K562 (cell line): ENCODE measurements at regions not wholly inside any gene's neighbourhood (a gene's known extent, or its start where the extent isn't known, plus 50 kb on each side); places are given as distances from the start of the nearest gene placed in this dataset.

Experiments used
- ATAC-seq: fragments of 200-7000 bp; cut with Tn5 transposase; 3 replicates; pipeline ENCODE4 v1.9.1; 2020; ENCODE audit warnings: moderate library complexity
- BruUV-seq: library from RNA; stranded (reverse); fragments of 400-500 nt; replicated peaks from 2 replicates; lab custom pipeline; 2021; lab: Mats Ljungman, UMichigan
- CTCF ChIA-PET: fragments of 300-600 bp; formaldehyde crosslinking; extraction: SDS; loops from one replicate; lab custom pipeline; 2021; ENCODE audit warnings: low intra/inter-chr PET ratio; lab: Yijun Ruan, JAX
- POLR2A ChIA-PET: fragments of 300-600, 350-650 bp; sonication (Branson Sonifier 250); formaldehyde crosslinking; extraction: SDS; loops from one replicate; lab custom pipeline; 2021; ENCODE audit warnings: antibody characterized with exemption, inconsistent platforms; lab: Yijun Ruan, JAX
- DNase-seq, 4 experiments: peaks; one replicate each; pipeline versions ENCODE4 v3.0.0 to v3.0.0-alpha.2; 2011 to 2018; ENCODE audit warnings: low spot score in 3 of 4, mixed read lengths in 3 of 4; ENCODE audit errors: extremely low read depth in 1 of 4
- FAIRE-seq: peaks from 2 replicates; lab custom pipeline; 2011; peaks lifted over from hg19 to GRCh38; lab: Jason Lieb, UNC
- H2AFZ ChIP-seq: 2 replicates; pipeline ENCODE4 v1.6.0; 2011; ENCODE audit warnings: low read depth, low read length, control low read depth, inconsistent platforms
- H3K27ac ChIP-seq: fragments of 200-600 bp; 3 replicates; pipeline ENCODE4 v1.8.0; 2011; ENCODE audit warnings: low read depth, mild to moderate bottlenecking, control low read depth, inconsistent platforms, low read length, moderate library complexity, mixed read lengths; ENCODE audit errors: extremely low read depth
- H3K27me3 ChIP-seq, 2 experiments: fragments of 300-600 bp in 1 of 2; 2 replicates in 1 of 2; 3 replicates in 1 of 2; pipeline versions ENCODE4 v1.6.0 to v1.8.0; 2011; ENCODE audit warnings: inconsistent platforms in 2 of 2, low read length in 2 of 2, mild to moderate bottlenecking in 1 of 2, mixed read lengths in 1 of 2, moderate library complexity in 1 of 2; ENCODE audit not compliant: control insufficient read depth in 2 of 2, insufficient read depth in 2 of 2
- H3K36me3 ChIP-seq: fragments of 300-600 bp; 3 replicates; pipeline ENCODE4 v1.8.0; 2011; ENCODE audit warnings: mild to moderate bottlenecking, low read length, inconsistent platforms; ENCODE audit not compliant: control insufficient read depth, insufficient read depth
- H3K4me1 ChIP-seq, 2 experiments: fragments of 200-600 bp in 1 of 2; replicated peaks in 1 of 2; 2 replicates in 1 of 2; 3 replicates in 1 of 2; pipeline versions ENCODE4 v1.5.1 to v1.8.0; 2011; ENCODE audit warnings: inconsistent platforms in 2 of 2, low read length in 2 of 2, mild to moderate bottlenecking in 1 of 2, mixed read lengths in 1 of 2, moderate library complexity in 1 of 2; ENCODE audit not compliant: control insufficient read depth in 2 of 2, insufficient read depth in 2 of 2
- H3K4me2 ChIP-seq: 2 replicates; pipeline ENCODE4 v1.6.1; 2011; ENCODE audit warnings: low read length, control low read depth, inconsistent platforms, mixed read lengths; ENCODE audit not compliant: insufficient read depth
- H3K4me3 ChIP-seq: fragments of 200-600 bp; sonication (generic), shearing (Covaris generic); 2 replicates; pipeline ENCODE4 v1.5.1; 2016; ENCODE audit warnings: control low read depth, inconsistent platforms
- H3K79me2 ChIP-seq: fragments of 200-600 bp; 3 replicates; pipeline ENCODE4 v1.8.0; 2011; ENCODE audit warnings: low read length, inconsistent platforms; ENCODE audit not compliant: control insufficient read depth, insufficient read depth
- H3K9ac ChIP-seq, 2 experiments: 2 replicates each; pipeline versions ENCODE4 v1.6.0 to v1.6.1; 2011; ENCODE audit warnings: low read depth in 2 of 2, low read length in 2 of 2, control low read depth in 1 of 2, inconsistent platforms in 1 of 2, mild to moderate bottlenecking in 1 of 2, mixed read lengths in 1 of 2; ENCODE audit not compliant: insufficient read depth in 1 of 2
- H3K9me1 ChIP-seq: one replicate; pipeline ENCODE4 v1.6.0; 2011; ENCODE audit warnings: inconsistent platforms, mild to moderate bottlenecking, low read length, moderate library complexity; ENCODE audit not compliant: control insufficient read depth, insufficient read depth
- H3K9me3 ChIP-seq: replicated peaks from 2 replicates; pipeline ENCODE4 v1.5.1; 2011; ENCODE audit warnings: low read depth, low read length, inconsistent platforms; ENCODE audit not compliant: control insufficient read depth, insufficient read depth
- H4K20me1 ChIP-seq: replicated peaks from 2 replicates; pipeline ENCODE4 v1.6.1; 2011; ENCODE audit warnings: low read length, inconsistent platforms, mixed read lengths; ENCODE audit not compliant: control insufficient read depth, insufficient read depth
- BCL6 ChIP-seq: fragments of 250-450 bp; sonication (Bioruptor Pico); IDR thresholded peaks from 2 replicates; pipeline ENCODE4 v1.4.0; 2020
- CC2D1A ChIP-seq: fragments of 450-650 bp; IDR thresholded peaks from 2 replicates; pipeline ENCODE4 v1.6.1; 2017; ENCODE audit warnings: mild to moderate bottlenecking
- FUS ChIP-seq: fragments of 200-400 bp; formaldehyde crosslinking; optimal IDR thresholded peaks from 2 replicates; pipeline ENCODE3; 2017; ENCODE audit warnings: low read depth, low read length
- HLTF ChIP-seq: fragments of 450-650 bp; IDR thresholded peaks from 2 replicates; pipeline ENCODE4 v1.6.1; 2016
- HNRNPL ChIP-seq: fragments of 200-400 bp; formaldehyde crosslinking; IDR thresholded peaks from 2 replicates; pipeline ENCODE4 v1.6.1; 2017; ENCODE audit warnings: low read depth, mild to moderate bottlenecking, low read length
- HNRNPUL1 ChIP-seq: fragments of 200-400 bp; formaldehyde crosslinking; IDR thresholded peaks from 2 replicates; pipeline ENCODE4 v1.6.1; 2017; ENCODE audit warnings: low read length
- NFRKB ChIP-seq: fragments of 450-650 bp; IDR thresholded peaks from 2 replicates; pipeline ENCODE4 v1.6.1; 2016; ENCODE audit warnings: low read depth
- NFXL1 ChIP-seq: fragments of 450-650 bp; formaldehyde crosslinking; IDR thresholded peaks from 2 replicates; pipeline ENCODE4 v1.4.0; 2021; ENCODE audit warnings: mild to moderate bottlenecking
- NR0B1 ChIP-seq: fragments of 450-650 bp; IDR thresholded peaks from one replicate; pipeline ENCODE4 v1.6.1; 2018; ENCODE audit warnings: mild to moderate bottlenecking, moderate library complexity; ENCODE audit not compliant: partially characterized antibody
- PHF8 ChIP-seq: fragments of 200-600 bp; sonication (generic); IDR thresholded peaks from 2 replicates; pipeline ENCODE4 v1.6.1; 2012; ENCODE audit warnings: mixed run types, mild to moderate bottlenecking, inconsistent platforms, low read length, moderate library complexity, borderline replicate concordance
- PREB ChIP-seq: sonication (generic); formaldehyde crosslinking; IDR thresholded peaks from 2 replicates; pipeline ENCODE4 v1.8.1; 2023; ENCODE audit warnings: mild to moderate bottlenecking, missing genetic modification reagents
- RB1 ChIP-seq: fragments of 450-650 bp; IDR thresholded peaks from 2 replicates; pipeline ENCODE4 v1.6.1; 2017; ENCODE audit warnings: low read depth, mild to moderate bottlenecking
- SMARCA4 ChIP-seq: fragments of 450-650 bp; IDR thresholded peaks from 2 replicates; pipeline ENCODE4 v1.6.1; 2016
- SNIP1 ChIP-seq: fragments of 450-650 bp; IDR thresholded peaks from 2 replicates; pipeline ENCODE4 v1.7.1; 2017; ENCODE audit warnings: low read depth, mild to moderate bottlenecking
- TGIF2 ChIP-seq: sonication (generic); formaldehyde crosslinking; IDR thresholded peaks from 2 replicates; pipeline ENCODE4 v1.8.1; 2022; ENCODE audit warnings: mild to moderate bottlenecking, missing genetic modification reagents, moderate library complexity
- ZBED1 ChIP-seq: IDR thresholded peaks from 2 replicates; pipeline ENCODE4 v1.6.1; 2014
- ZC3H11A ChIP-seq: IDR thresholded peaks from 2 replicates; pipeline ENCODE4 v1.6.1; 2012; ENCODE audit warnings: low read depth, low read length, improper control_type of control experiment
- ZNF124 ChIP-seq: sonication (generic); formaldehyde crosslinking; IDR thresholded peaks from 2 replicates; pipeline ENCODE4 v1.8.1; 2022; ENCODE audit warnings: missing genetic modification reagents
- ZNF75A ChIP-seq: fragments of 450-650 bp; formaldehyde crosslinking; IDR thresholded peaks from 2 replicates; pipeline ENCODE4 v1.4.0; 2020; ENCODE audit warnings: mild to moderate bottlenecking
- WGBS: fragments of 100-300 bp; shearing (Covaris generic); methylation state at CpG from one replicate; pipeline ENCODE4 v1.1.6; 2016; ENCODE audit warnings: low coverage, mixed read lengths; ENCODE audit not compliant: insufficient coverage; ENCODE audit errors: missing lambda C conversion rate; 5-methylcytosine and 5-hydroxymethylcytosine counted together
- in situ Hi-C: fragments of 300-500 bp; cut with MboI; formaldehyde crosslinking; loops from 4 replicates; pipeline ENCODE4 v1.15.0; 2018; ENCODE audit warnings: inconsistent platforms, mixed read lengths
- intact Hi-C: fragments of 100-400 bp; cut with micrococcal nuclease; formaldehyde crosslinking; loops from 2 replicates; pipeline ENCODE4 v1.14.2; 2022

GRCh38 chr2:164126960-164127660 lies 391.3 kb upstream of the FIGN start:
- DNase-seq, result no peak
- POLR2A ChIA-PET, result no interaction called here
- BruUV-seq, result no TSS peak

GRCh38 chr2:164115806-164116205 lies 380.0 kb upstream of the FIGN start:
- H3K4me2 ChIP-seq, result no peak overlapping the region
- H3K27ac ChIP-seq, result no peak overlapping the region
- H3K9me1 ChIP-seq, result no peaks in the 10 kb centered on the region
- no peaks in the 10 kb centered on the region for H3K27me3 ChIP-seq
- no TSS peak for BruUV-seq
- H3K36me3 ChIP-seq, result no peaks in the 10 kb centered on the region
- intact Hi-C loops (no loop called here), in situ Hi-C loops (no loop called here)
- H3K4me3 ChIP-seq, result no peak overlapping the region
- DNase-seq (no peak), ATAC-seq (no peak), FAIRE-seq (no peak)
- no peak overlapping the region for H3K9ac ChIP-seq
- no peaks in the 10 kb centered on the region; the same call in 1 of the 2 replicates for H3K9me3 ChIP-seq
- POLR2A ChIA-PET, result no interaction called here
- no peak overlapping the region for H2AFZ ChIP-seq
- H3K79me2 ChIP-seq, result no peaks in the 10 kb centered on the region
- WGBS, result 0% methylated on average over 4 of the region's 4 CpGs
- CTCF ChIA-PET, result no interaction called here
- no peaks in the 10 kb centered on the region for H3K4me1 ChIP-seq
- H4K20me1 ChIP-seq, result no peaks in the 10 kb centered on the region
- no peak for TF ChIP-seq NFRKB
- no peak for TF ChIP-seq ZC3H11A
- no peak for TF ChIP-seq HNRNPL
- TF ChIP-seq PREB (CRISPR knock-in tag), result no peak
- no peak for TF ChIP-seq RB1
- no peak for TF ChIP-seq SNIP1
- TF ChIP-seq SMARCA4, result no peak
- no peak for TF ChIP-seq ZNF75A
- TF ChIP-seq ZNF124, result no peak
- TF ChIP-seq TGIF2 (CRISPR knock-in tag), result no peak
- no peak for TF ChIP-seq FUS
- no peak for TF ChIP-seq NR0B1
- TF ChIP-seq HLTF, result no peak
- no peak for TF ChIP-seq NFXL1
- TF ChIP-seq HNRNPUL1, result no peak

More at GRCh38 chr2:164126960-164127660, 391.3 kb upstream of the FIGN start:
- H3K9ac ChIP-seq, result no peak overlapping the region
- TF ChIP-seq PHF8 (no peak), ZBED1 (no peak), BCL6 (CRISPR knock-in tag) (no peak), CC2D1A (no peak)
- no peaks in the 10 kb centered on the region for H3K9me1 ChIP-seq
- H3K27ac ChIP-seq, result no peak overlapping the region
- CTCF ChIA-PET, result no interaction called here
- H3K4me2 ChIP-seq, result no peak overlapping the region
- intact Hi-C loops (no loop called here), in situ Hi-C loops (no loop called here)
- H3K4me3 ChIP-seq, result no peak overlapping the region
- no peaks in the 10 kb centered on the region for H3K4me1 ChIP-seq
- no peaks in the 10 kb centered on the region for H3K27me3 ChIP-seq
- no peaks in the 10 kb centered on the region for H3K79me2 ChIP-seq
- FAIRE-seq (no peak), ATAC-seq (no peak)
- H3K9me3 ChIP-seq, result no peaks in the 10 kb centered on the region; the same call in 1 of the 2 replicates
- under 1% methylated on average over 7 of the region's 7 CpGs for WGBS
- H3K36me3 ChIP-seq, result no peaks in the 10 kb centered on the region
- no peak overlapping the region for H2AFZ ChIP-seq
- H4K20me1 ChIP-seq, result no peaks in the 10 kb centered on the region
